Endothelial cell of umbilical vein (primary cell): ENCODE measurements at regions not wholly inside any gene's neighbourhood (a gene's known extent, or its start where the extent isn't known, plus 50 kb on each side); places are given as distances from the start of the nearest gene placed in this dataset.

Source experiments
- EZH2 ChIP-seq: IDR thresholded peaks from 2 replicates; pipeline ENCODE4 v1.6.1; 2012; ENCODE audit warnings: borderline replicate concordance, low read depth, mild to moderate bottlenecking, moderate library complexity, low read length, inconsistent platforms; ENCODE audit not compliant: severe bottlenecking
- JUN ChIP-seq: IDR thresholded peaks from 2 replicates; pipeline ENCODE4 v1.6.1; 2011; ENCODE audit warnings: borderline replicate concordance, low read depth; ENCODE audit not compliant: insufficient read length, insufficient read depth
- MAX ChIP-seq: IDR thresholded peaks from 2 replicates; pipeline ENCODE4 v1.6.1; 2011; ENCODE audit not compliant: insufficient read depth, insufficient read length
- POLR2A ChIP-seq: IDR thresholded peaks from 2 replicates; pipeline ENCODE4 v1.6.1; 2012; ENCODE audit warnings: low read depth, mild to moderate bottlenecking, control low read depth, low read length
- TF ChIP-seq, protein P1 (sequence below), 2 donors: IDR thresholded peaks; 1 replicate in 1 of 2; 2 replicates in 1 of 2; pipeline ENCODE4 v1.5.1; 2011; ENCODE audit warnings: low read length in 2 of 2, mild to moderate bottlenecking in 2 of 2, moderate library complexity in 2 of 2, control low read depth in 1 of 2, inconsistent platforms in 1 of 2, low read depth in 1 of 2; ENCODE audit not compliant: insufficient read depth in 1 of 2; ENCODE audit errors: extremely low read depth in 1 of 2

- TF ChIP-seq, protein P1, sequence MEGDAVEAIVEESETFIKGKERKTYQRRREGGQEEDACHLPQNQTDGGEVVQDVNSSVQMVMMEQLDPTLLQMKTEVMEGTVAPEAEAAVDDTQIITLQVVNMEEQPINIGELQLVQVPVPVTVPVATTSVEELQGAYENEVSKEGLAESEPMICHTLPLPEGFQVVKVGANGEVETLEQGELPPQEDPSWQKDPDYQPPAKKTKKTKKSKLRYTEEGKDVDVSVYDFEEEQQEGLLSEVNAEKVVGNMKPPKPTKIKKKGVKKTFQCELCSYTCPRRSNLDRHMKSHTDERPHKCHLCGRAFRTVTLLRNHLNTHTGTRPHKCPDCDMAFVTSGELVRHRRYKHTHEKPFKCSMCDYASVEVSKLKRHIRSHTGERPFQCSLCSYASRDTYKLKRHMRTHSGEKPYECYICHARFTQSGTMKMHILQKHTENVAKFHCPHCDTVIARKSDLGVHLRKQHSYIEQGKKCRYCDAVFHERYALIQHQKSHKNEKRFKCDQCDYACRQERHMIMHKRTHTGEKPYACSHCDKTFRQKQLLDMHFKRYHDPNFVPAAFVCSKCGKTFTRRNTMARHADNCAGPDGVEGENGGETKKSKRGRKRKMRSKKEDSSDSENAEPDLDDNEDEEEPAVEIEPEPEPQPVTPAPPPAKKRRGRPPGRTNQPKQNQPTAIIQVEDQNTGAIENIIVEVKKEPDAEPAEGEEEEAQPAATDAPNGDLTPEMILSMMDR (IDR thresholded peaks at IDR 0.05; ENCODE audit: extremely low read depth in 1 of 2, insufficient read depth in 1 of 2, low read depth in 1 of 2, low read length in 2 of 2), result no peak
- no peak for TF ChIP-seq POLR2A
- no peak for TF ChIP-seq MAX
- TF ChIP-seq JUN, result no peak
- TF ChIP-seq EZH2, result no peak
These were observed 720.9 kb downstream of the BRD1 start for GRCh38 chr22:49106842-49107152.
